Ovary (tissue), 7 donors: ENCODE measurements at regions not wholly inside any gene's neighbourhood (a gene's known extent, or its start where the extent isn't known, plus 50 kb on each side); places are given as distances from the start of the nearest gene placed in this dataset.

Experiments used
- DNase-seq, 5 donors: peaks; one replicate each; pipeline ENCODE4 v3.0.0-alpha.2; 2019 to 2020
- H3K27ac ChIP-seq, 2 donors: fragments of 200-600 bp; one replicate each; pipeline versions ENCODE4 v1.5.1 to v1.8.0; 2019 to 2022
- H3K27me3 ChIP-seq: fragments of 200-600 bp; one replicate; pipeline ENCODE4 v1.8.0; 2022
- H3K36me3 ChIP-seq: fragments of 200-600 bp; sonication (generic); one replicate; pipeline ENCODE4 v1.5.1; 2019
- H3K4me1 ChIP-seq: one replicate; pipeline ENCODE4 v1.8.1; 2013; ENCODE audit warnings: mild to moderate bottlenecking, moderate library complexity; ENCODE audit not compliant: insufficient read depth
- H3K4me3 ChIP-seq: fragments of 200-600 bp; sonication (generic); one replicate; pipeline ENCODE4 v1.5.1; 2017
- H3K9me3 ChIP-seq, 2 donors: fragments of 200-600 bp in 1 of 2; sonication (generic) in 1 of 2; one replicate each; pipeline versions ENCODE4 v1.5.1 to v1.8.1; 2013 to 2019; ENCODE audit warnings: mild to moderate bottlenecking in 1 of 2, moderate library complexity in 1 of 2
- EP300 ChIP-seq: sonication (generic); formaldehyde crosslinking; IDR thresholded peaks from one replicate; pipeline ENCODE4 v1.6.1; 2017; ENCODE audit warnings: antibody characterized with exemption
- POLR2A ChIP-seq: fragments of 450-650 bp; IDR thresholded peaks from one replicate; pipeline ENCODE4 v1.6.1; 2017; ENCODE audit warnings: antibody characterized with exemption, mild to moderate bottlenecking, moderate library complexity
- WGBS, 3 donors: extraction: QIAGEN DNeasy Blood & Tissue Kit in 1 of 3; methylation state at CpG; one replicate each; pipeline versions ENCODE4 v1.1.5 to v1.1.7; 2013 to 2017; 5-methylcytosine and 5-hydroxymethylcytosine counted together
- intact Hi-C, 4 donors: fragments of 100-400 bp; cut with DNase I; formaldehyde crosslinking; loops; one replicate each; pipeline versions ENCODE4 v1.11.0 to v1.15.1; 2022 to 2023
- TF ChIP-seq, protein P1 (sequence below), 3 donors: fragments of 450-650 bp in 2 of 3; fragments of 200-600 bp in 1 of 3; IDR thresholded peaks; one replicate each; pipeline versions ENCODE4 v1.5.1 to v1.8.0; 2016 to 2022; ENCODE audit warnings: antibody characterized with exemption in 3 of 3, mild to moderate bottlenecking in 1 of 3
- donor health status: DM: no; HTN: no; CAD: no; lungs with moderate emphysema.
- donor health status: DM: no; HTN: no; CAD: no.
- donor health status: Bipolar disorder and iron deficiency.
- donor health status: DM: no; HTN: no; CAD: no.
- donor health status: DM: yes; HTN: yes; CAD: no.

DNA sequence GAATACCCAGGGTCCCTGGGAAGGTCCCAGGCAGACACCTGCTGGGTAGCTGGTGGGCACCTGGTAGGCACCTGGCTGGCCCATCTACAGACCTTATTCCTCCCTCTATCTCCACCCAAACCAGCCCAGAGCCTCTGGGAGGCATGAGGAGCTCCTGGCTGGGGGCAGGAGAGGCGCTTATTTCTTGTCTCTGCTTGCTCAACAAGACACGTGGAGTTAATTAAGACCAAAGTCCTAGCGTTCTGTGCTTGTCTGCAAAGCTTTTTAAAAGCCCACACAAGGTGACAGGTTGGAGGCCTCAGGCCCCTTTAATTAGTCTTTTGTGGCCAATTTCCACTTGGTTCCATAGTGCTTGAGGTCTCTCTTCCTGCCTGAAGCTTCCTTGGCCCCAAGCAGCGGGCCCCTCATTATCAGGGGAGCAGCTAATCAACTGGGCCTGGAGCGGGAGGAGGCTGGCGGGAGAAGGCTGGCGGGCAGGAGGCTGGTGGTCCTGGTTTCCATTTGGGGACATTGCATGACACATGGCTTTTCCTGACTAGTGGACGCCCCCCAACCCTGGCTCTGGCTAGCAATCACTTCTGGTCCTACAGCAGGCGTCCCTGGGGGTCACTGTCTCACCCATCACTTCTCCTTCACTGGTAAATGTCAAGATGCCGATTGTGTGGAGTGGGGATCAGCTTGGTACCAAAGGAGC, 65.4 kb upstream of the HDAC4 start:
- TF ChIP-seq EP300, result no peak
- no peak for TF ChIP-seq POLR2A
- TF ChIP-seq, protein P1, sequence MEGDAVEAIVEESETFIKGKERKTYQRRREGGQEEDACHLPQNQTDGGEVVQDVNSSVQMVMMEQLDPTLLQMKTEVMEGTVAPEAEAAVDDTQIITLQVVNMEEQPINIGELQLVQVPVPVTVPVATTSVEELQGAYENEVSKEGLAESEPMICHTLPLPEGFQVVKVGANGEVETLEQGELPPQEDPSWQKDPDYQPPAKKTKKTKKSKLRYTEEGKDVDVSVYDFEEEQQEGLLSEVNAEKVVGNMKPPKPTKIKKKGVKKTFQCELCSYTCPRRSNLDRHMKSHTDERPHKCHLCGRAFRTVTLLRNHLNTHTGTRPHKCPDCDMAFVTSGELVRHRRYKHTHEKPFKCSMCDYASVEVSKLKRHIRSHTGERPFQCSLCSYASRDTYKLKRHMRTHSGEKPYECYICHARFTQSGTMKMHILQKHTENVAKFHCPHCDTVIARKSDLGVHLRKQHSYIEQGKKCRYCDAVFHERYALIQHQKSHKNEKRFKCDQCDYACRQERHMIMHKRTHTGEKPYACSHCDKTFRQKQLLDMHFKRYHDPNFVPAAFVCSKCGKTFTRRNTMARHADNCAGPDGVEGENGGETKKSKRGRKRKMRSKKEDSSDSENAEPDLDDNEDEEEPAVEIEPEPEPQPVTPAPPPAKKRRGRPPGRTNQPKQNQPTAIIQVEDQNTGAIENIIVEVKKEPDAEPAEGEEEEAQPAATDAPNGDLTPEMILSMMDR (IDR thresholded peaks at IDR 0.05), result no peak
- Histone ChIP-seq H3K36me3 (no peaks in the 10 kb centered on the region), H3K9me3 (no peaks in the 10 kb centered on the region), H3K27ac (no peak overlapping the region), H3K4me1 (no peaks in the 10 kb centered on the region), H3K27me3 (no peaks in the 10 kb centered on the region), H3K4me3 (no peak overlapping the region)
- DNase-seq, result peak in 1 of 5 donors; percentile 5
- 83 to 91% (median 89%) methylated on average over 10 of the region's 10 CpGs for WGBS, 3 donors
- intact Hi-C loops, result no loop called here

- intact Hi-C loops, result no loop called here
- no peak overlapping the region for H3K27ac ChIP-seq
Observed at GRCh38 chr2:239465017-239466001, 64.5 kb upstream of the HDAC4 start.

DNA sequence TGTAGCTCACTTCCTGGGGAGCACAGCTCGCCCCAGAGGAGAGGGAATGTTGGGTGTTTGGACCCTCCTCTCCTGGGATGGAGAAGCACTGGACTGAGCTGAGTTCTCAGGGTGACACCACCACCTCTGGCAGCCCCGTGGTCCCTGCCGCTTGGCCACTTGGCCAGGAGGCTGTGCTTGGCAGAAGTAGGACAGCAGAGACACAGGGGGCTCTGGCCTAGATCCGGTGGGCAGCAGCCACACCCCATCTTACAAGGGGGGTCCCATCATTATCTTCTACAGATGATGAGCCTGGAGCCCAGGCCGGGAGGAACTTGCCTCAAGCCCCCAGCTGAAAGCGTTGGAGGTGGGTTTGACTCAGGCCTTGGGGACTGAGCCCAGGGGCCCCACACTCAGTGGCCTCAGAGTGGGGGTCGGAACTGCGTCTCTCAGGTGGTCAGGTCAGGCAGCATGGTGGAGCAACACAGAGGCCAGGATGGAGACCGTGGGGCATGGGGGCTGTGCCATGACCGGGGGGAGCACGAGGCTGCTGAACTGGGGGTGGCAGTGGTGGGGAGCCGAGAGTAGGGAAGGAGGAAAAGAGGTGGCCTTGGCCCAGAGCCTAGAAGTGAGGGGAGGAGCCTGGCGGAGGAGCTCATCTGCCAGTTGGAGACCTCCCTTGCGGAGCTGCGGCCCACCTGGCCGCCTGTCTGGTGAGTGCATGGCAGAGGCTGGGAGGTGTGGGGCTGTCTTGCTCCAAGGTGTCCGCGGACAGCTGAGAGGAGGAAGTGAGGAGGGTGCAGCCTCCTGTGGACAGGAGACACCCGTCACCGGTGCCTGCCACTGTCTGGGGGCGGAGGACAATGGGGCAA, 63.6 kb upstream of the HDAC4 start:
- WGBS, 3 donors, result 87 to 91% (median 88%) methylated on average over 21 of the region's 21 CpGs
- no peaks in the 10 kb centered on the region for H3K4me1 ChIP-seq

More at GRCh38 chr2:239465017-239466001, 64.5 kb upstream of the HDAC4 start:
- 70 to 74% (median 74%) methylated on average over 29 to 31 of the region's 31 CpGs for WGBS, 3 donors
- Histone ChIP-seq H3K9me3 (no peaks in the 10 kb centered on the region), H3K4me3 (no peak overlapping the region), H3K36me3 (no peaks in the 10 kb centered on the region), H3K4me1 (no peaks in the 10 kb centered on the region), H3K27me3 (no peaks in the 10 kb centered on the region)
- DNase-seq, result peak in 2 of 5 donors; percentile 23 to 37
- TF ChIP-seq EP300, result no peak
- TF ChIP-seq, protein P1 (IDR thresholded peaks at IDR 0.05), result no peak
- TF ChIP-seq POLR2A, result no peak

DNA sequence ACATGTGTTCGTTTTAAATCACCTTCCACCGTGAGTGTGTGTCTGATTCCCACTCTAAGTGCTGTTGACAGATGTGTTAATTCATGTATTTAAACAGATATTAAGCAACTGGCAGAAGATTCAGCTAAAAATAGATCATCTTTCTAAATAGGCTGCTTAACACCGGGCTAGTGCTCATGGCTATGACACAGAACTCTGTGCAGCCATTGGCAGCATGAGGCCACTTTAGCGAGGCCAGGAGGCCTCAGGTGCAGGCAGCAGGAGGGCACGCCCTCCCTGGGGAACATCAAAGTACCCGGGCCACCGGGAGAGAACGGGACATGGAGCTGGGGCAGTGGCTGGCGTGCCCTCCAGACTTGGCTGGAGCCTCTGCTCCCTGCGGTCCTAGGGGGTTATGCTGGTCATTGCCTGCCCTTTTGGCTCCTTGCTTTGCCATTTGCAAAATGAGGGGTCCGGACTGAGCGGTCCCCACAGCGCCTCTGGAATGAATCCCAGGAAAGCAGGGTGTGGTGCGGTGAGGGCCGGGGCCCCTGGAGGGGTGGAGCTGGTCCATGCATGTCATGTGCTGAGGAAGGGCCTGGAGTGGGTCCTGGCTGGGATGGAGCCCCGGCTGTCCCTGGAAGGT, 62.8 kb upstream of the HDAC4 start:
- no peaks in the 10 kb centered on the region for H3K9me3 ChIP-seq
- H3K27me3 ChIP-seq, result no peaks in the 10 kb centered on the region
- DNase-seq, result peak in 2 of 5 donors; percentile 9 to 26
- H3K36me3 ChIP-seq, result no peaks in the 10 kb centered on the region
- 52 to 63% (median 58%) methylated on average over 16 of the region's 16 CpGs for WGBS, 3 donors
- H3K4me3 ChIP-seq, result no peak overlapping the region
- intact Hi-C loops, result no loop called here
- H3K27ac ChIP-seq, result no peak overlapping the region
- H3K4me1 ChIP-seq, result no peaks in the 10 kb centered on the region
- TF ChIP-seq, protein P1 (IDR thresholded peaks at IDR 0.05), result no peak
- TF ChIP-seq POLR2A (no peak), EP300 (no peak)

More for the DNA sequence above, 63.6 kb upstream of the HDAC4 start:
- TF ChIP-seq EP300, result no peak
- no peaks in the 10 kb centered on the region for H3K9me3 ChIP-seq
- no peak overlapping the region for H3K4me3 ChIP-seq
- H3K36me3 ChIP-seq, result no peaks in the 10 kb centered on the region
- no peaks in the 10 kb centered on the region for H3K27me3 ChIP-seq
- intact Hi-C loops, result no loop called here
- H3K27ac ChIP-seq, result no peak overlapping the region
- DNase-seq, result peak in 2 of 5 donors; percentile 7 to 29
